ENCODE measurements at regions not wholly inside any gene's neighbourhood (a gene's known extent, or its start where the extent isn't known, plus 50 kb on each side); places are given as distances from the start of the nearest gene placed in this dataset.

- TF ChIP-seq CTCF (IDR thresholded peaks at IDR 0.05) (no peak), POLR2A (IDR thresholded peaks at IDR 0.05) (no peak)
Measured at GRCh38 chr5:152107220-152107619, 182.6 kb upstream of the GLRA1 start.

All from right lobe of liver (tissue), 4 donors.